ENCODE measurements at regions not wholly inside any gene's neighbourhood (a gene's known extent, or its start where the extent isn't known, plus 50 kb on each side); places are given as distances from the start of the nearest gene placed in this dataset.

DNA sequence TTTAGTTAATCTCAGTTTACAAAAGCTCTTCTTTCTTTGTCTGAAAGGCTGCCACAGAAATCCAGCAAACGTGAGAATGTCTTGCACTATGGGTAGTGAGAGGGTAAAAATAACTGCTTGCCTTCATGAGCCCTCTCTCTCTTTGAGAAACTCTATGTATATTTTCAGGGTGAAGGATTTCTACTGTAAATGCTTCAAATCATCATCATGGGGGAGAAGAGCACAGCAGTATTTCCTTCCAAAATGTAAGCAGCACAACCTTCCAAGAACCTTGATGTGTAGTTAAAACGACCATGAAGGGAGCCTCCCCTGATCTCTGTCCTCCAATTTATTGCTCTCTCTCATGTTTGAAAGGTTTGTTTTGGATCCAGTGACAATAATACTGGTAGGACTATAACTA lies 141.3 kb upstream of the CENPW start:
- Mint-ChIP-seq H3K4me1 (ENCODE audit: low read depth, unreplicated experiment) (peaks cover 6% of the 10 kb centered on the region), H3K36me3 (ENCODE audit: low read depth, unreplicated experiment) (no peaks in the 10 kb centered on the region), H3K27me3 (ENCODE audit: low read depth, unreplicated experiment) (no peaks in the 10 kb centered on the region), H3K27ac (ENCODE audit: unreplicated experiment) (no peak overlapping the region), H3K9me3 (ENCODE audit: unreplicated experiment) (no peaks in the 10 kb centered on the region), H3K4me3 (ENCODE audit: unreplicated experiment) (no peak overlapping the region)
- Histone ChIP-seq H3K36me3 (ENCODE audit: insufficient read depth, low read length) (no peaks in the 10 kb centered on the region), H3K9ac (ENCODE audit: low read length) (no peak overlapping the region), H3K27me3 (ENCODE audit: insufficient read depth, low read length) (no peaks in the 10 kb centered on the region), H4K20me1 (ENCODE audit: insufficient read depth, low read length) (no peaks in the 10 kb centered on the region), H3K4me2 (ENCODE audit: low read length) (no peak overlapping the region), H3K4me3 (ENCODE audit: insufficient read depth, low read depth, low read length) (no peak overlapping the region), H3K27ac (ENCODE audit: low read depth, low read length) (no peak overlapping the region), H3K79me2 (ENCODE audit: insufficient read depth, low read length) (no peaks in the 10 kb centered on the region), H3K4me1 (ENCODE audit: insufficient read depth, low read length) (no peaks in the 10 kb centered on the region), H3K9me3 (ENCODE audit: insufficient read depth, low read depth, low read length) (no peaks in the 10 kb centered on the region), H2AFZ (ENCODE audit: low read depth, low read length) (no peak overlapping the region)
- FAIRE-seq (no peak), DNase-seq (ENCODE audit: low read depth) (no peak)
- TF ChIP-seq EZH2 (IDR thresholded peaks at IDR 0.05; ENCODE audit: insufficient read depth, low read length): no peak
- TF ChIP-seq, protein P1, sequence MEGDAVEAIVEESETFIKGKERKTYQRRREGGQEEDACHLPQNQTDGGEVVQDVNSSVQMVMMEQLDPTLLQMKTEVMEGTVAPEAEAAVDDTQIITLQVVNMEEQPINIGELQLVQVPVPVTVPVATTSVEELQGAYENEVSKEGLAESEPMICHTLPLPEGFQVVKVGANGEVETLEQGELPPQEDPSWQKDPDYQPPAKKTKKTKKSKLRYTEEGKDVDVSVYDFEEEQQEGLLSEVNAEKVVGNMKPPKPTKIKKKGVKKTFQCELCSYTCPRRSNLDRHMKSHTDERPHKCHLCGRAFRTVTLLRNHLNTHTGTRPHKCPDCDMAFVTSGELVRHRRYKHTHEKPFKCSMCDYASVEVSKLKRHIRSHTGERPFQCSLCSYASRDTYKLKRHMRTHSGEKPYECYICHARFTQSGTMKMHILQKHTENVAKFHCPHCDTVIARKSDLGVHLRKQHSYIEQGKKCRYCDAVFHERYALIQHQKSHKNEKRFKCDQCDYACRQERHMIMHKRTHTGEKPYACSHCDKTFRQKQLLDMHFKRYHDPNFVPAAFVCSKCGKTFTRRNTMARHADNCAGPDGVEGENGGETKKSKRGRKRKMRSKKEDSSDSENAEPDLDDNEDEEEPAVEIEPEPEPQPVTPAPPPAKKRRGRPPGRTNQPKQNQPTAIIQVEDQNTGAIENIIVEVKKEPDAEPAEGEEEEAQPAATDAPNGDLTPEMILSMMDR (IDR thresholded peaks at IDR 0.05; ENCODE audit: insufficient read depth, low read depth, low read length): no peak

GRCh38 chr6:126199466-126199865 lies 140.4 kb upstream of the CENPW start:
- H3K4me1 ChIP-seq (ENCODE audit: insufficient read depth, low read length): no peaks in the 10 kb centered on the region
- no peaks in the 10 kb centered on the region for H4K20me1 ChIP-seq (ENCODE audit: insufficient read depth, low read length)
- no peak overlapping the region for H2AFZ ChIP-seq (ENCODE audit: low read depth, low read length)
- no peak for DNase-seq (ENCODE audit: low read depth)
- peaks cover 6% of the 10 kb centered on the region for H3K4me1 Mint-ChIP-seq (ENCODE audit: low read depth, unreplicated experiment)
- H3K4me3 Mint-ChIP-seq (ENCODE audit: unreplicated experiment): no peak overlapping the region
- no peak for FAIRE-seq
- H3K27me3 ChIP-seq (ENCODE audit: insufficient read depth, low read length): no peaks in the 10 kb centered on the region
- no peak overlapping the region for H3K9ac ChIP-seq (ENCODE audit: low read length)
- no peak overlapping the region for H3K27ac ChIP-seq (ENCODE audit: low read depth, low read length)
- H3K4me2 ChIP-seq (ENCODE audit: low read length): no peak overlapping the region
- no peaks in the 10 kb centered on the region for H3K79me2 ChIP-seq (ENCODE audit: insufficient read depth, low read length)
- H3K27ac Mint-ChIP-seq (ENCODE audit: unreplicated experiment): no peak overlapping the region
- no peaks in the 10 kb centered on the region for H3K9me3 ChIP-seq (ENCODE audit: insufficient read depth, low read depth, low read length)
- H3K9me3 Mint-ChIP-seq (ENCODE audit: unreplicated experiment): no peaks in the 10 kb centered on the region
- TF ChIP-seq, protein P1 (IDR thresholded peaks at IDR 0.05; ENCODE audit: insufficient read depth, low read depth, low read length): no peak
- TF ChIP-seq EZH2 (IDR thresholded peaks at IDR 0.05; ENCODE audit: insufficient read depth, low read length): no peak
- no peaks in the 10 kb centered on the region for H3K36me3 ChIP-seq (ENCODE audit: insufficient read depth, low read length)
- H3K4me3 ChIP-seq (ENCODE audit: insufficient read depth, low read depth, low read length): no peak overlapping the region
- H3K36me3 Mint-ChIP-seq (ENCODE audit: low read depth, unreplicated experiment): no peaks in the 10 kb centered on the region
- no peaks in the 10 kb centered on the region for H3K27me3 Mint-ChIP-seq (ENCODE audit: low read depth, unreplicated experiment)

DNA sequence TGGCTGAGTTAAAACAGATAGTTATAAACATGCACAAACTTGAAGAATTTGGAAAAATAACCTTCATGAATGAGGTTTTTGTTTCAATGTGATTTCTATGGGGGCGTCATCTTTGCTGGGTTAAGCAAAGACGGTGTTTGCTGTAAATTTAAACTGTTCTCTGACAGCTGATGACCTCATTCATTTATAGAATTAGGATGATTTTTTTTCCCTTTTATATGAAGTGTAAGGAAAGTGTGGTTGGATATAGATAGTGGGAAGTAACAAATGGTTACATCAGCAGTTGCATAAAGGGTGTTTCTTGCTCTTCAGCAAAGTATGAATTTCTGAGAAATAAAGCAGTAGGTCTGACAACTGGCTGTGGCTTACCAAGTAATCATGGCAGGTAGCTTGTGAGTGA lies 137.2 kb upstream of the CENPW start:
- H2AFZ ChIP-seq (ENCODE audit: low read depth, low read length): no peak overlapping the region
- no peak for TF ChIP-seq EZH2 (IDR thresholded peaks at IDR 0.05; ENCODE audit: insufficient read depth, low read length)
- TF ChIP-seq, protein P1 (IDR thresholded peaks at IDR 0.05; ENCODE audit: insufficient read depth, low read depth, low read length): no peak
- no peaks in the 10 kb centered on the region for H3K36me3 Mint-ChIP-seq (ENCODE audit: low read depth, unreplicated experiment)
- no peaks in the 10 kb centered on the region for H3K27me3 ChIP-seq (ENCODE audit: insufficient read depth, low read length)
- no peak overlapping the region for H3K27ac Mint-ChIP-seq (ENCODE audit: unreplicated experiment)
- no peak overlapping the region for H3K4me2 ChIP-seq (ENCODE audit: low read length)
- H4K20me1 ChIP-seq (ENCODE audit: insufficient read depth, low read length): no peaks in the 10 kb centered on the region
- H3K9me3 ChIP-seq (ENCODE audit: insufficient read depth, low read depth, low read length): no peaks in the 10 kb centered on the region
- H3K4me1 Mint-ChIP-seq (ENCODE audit: low read depth, unreplicated experiment): peaks cover 4% of the 10 kb centered on the region
- no peak overlapping the region for H3K9ac ChIP-seq (ENCODE audit: low read length)
- H3K4me1 ChIP-seq (ENCODE audit: insufficient read depth, low read length): no peaks in the 10 kb centered on the region
- no peaks in the 10 kb centered on the region for H3K9me3 Mint-ChIP-seq (ENCODE audit: unreplicated experiment)
- no peaks in the 10 kb centered on the region for H3K36me3 ChIP-seq (ENCODE audit: insufficient read depth, low read length)
- DNase-seq (ENCODE audit: low read depth) (no peak), FAIRE-seq (no peak)
- H3K27me3 Mint-ChIP-seq (ENCODE audit: low read depth, unreplicated experiment): no peaks in the 10 kb centered on the region
- H3K4me3 Mint-ChIP-seq (ENCODE audit: unreplicated experiment): no peak overlapping the region
- H3K27ac ChIP-seq (ENCODE audit: low read depth, low read length): no peak overlapping the region
- H3K4me3 ChIP-seq (ENCODE audit: insufficient read depth, low read depth, low read length): no peak overlapping the region
- H3K79me2 ChIP-seq (ENCODE audit: insufficient read depth, low read length): no peaks in the 10 kb centered on the region
